Astrocyte of the hippocampus (primary cell): ENCODE measurements at regions not wholly inside any gene's neighbourhood (a gene's known extent, or its start where the extent isn't known, plus 50 kb on each side); places are given as distances from the start of the nearest gene placed in this dataset.
"Not testable (repeated sequence)": the region's sequence is repeated elsewhere in the genome, so short reads cannot be mapped to it uniquely, and the experiment has no call there.

Experiments
- DNase-seq: peaks from one replicate; pipeline ENCODE4 v3.0.0; 2011; ENCODE audit warnings: low read depth, low spot score

DNA sequence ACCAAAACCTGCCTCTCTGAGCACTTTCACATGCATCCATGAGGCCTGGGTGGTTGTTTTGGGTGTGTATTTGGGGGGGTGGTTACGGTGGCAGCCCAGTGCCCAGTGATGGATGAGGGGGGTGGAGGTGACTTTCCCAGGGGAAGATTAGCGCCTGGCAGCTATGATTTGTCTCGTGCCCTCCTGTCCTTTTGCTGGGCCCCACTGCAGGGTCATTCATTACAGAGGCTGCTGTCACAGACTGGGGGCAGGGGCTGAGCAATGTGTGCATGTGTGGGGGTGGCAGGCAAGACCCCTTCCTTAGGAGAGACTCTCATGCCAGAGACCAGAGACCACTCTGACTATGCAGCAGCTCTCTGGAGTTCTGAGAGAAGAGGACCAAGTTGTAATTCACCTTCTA is 93.7 kb downstream of the MRM1 start:
- DNase-seq: no peak

GRCh38 chr17:36695710-36696109 is 94.3 kb downstream of the MRM1 start:
- DNase-seq: not testable (repeated sequence)

DNA sequence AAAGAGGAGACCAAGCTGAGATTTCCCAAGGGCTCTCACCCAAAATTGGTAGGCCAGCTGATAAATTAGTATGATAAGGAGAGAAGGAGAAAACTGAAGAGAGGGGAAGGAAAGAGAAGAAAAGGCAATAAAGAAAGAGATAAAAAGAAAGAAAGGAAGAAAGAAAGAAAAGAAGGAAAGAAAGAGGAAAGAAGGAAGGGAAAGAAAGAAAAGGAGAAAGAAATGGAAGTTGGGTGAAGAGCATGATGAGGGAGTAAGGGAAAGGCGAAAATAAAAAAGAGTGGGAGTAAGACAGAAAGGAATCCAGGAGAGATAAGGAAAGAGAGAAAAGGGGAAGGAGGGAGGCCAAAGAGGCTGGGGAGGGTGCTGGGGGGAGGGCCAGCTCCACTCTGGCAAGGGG is 95.4 kb downstream of the MRM1 start:
- DNase-seq: no peak

GRCh38 chr17:36697903-36698530 is 96.6 kb downstream of the MRM1 start:
- DNase-seq: peak; percentile 38

DNA sequence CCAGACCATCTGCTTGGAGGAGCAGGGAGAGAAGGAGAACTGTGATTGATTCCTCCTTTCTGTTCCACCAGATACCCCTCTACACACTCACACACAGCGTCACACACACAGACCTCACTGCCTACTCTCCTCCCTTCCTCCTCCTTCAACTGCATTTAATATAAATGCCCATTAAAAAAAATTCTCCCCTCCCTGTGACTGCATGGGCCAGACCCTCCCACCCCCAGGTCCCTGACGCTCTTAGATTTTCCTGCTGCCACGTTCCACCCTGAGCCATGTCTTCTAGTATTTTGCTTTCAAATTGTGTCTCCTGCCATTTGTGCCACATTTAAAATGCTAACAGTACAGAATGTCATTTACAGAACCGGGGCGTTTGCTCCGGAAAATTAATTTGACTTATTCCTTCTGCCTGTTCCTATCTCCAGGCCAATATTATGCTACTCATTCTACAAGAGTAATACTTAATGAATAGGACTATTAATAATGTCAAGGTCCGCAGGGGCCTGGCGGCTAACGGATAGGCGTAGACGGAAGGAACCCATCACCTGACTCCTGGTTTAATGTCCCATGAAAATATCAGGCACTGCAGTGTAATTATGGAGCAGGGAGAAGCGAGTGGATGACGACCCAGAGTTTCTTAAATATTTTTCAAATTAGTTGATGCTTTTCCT is 100.2 kb downstream of the MRM1 start:
- no peak for DNase-seq

GRCh38 chr17:36702636-36703035 is 101.3 kb downstream of the MRM1 start:
- no peak for DNase-seq

DNA sequence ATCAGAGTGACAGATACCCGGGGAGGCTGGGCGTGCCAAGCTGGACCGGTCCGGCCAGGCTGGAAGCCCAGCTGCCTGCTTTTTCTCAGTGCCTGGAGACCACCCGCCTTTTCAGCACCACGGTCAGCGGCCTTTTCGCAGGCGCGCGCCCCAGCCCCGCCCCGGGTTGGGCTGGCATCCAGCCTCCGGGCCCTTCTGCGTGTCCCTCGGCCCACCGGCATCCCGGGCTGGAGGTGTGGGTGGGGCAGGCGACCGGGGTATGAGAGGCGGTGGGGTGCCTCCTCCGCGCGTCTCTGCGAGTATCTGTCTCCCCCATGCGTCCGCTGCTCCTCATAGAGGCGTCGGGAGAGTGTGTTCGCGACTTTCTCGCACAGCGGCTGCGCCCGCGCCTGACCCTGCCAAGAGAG is 102.5 kb downstream of the MRM1 start:
- DNase-seq: peak; percentile 82

DNA sequence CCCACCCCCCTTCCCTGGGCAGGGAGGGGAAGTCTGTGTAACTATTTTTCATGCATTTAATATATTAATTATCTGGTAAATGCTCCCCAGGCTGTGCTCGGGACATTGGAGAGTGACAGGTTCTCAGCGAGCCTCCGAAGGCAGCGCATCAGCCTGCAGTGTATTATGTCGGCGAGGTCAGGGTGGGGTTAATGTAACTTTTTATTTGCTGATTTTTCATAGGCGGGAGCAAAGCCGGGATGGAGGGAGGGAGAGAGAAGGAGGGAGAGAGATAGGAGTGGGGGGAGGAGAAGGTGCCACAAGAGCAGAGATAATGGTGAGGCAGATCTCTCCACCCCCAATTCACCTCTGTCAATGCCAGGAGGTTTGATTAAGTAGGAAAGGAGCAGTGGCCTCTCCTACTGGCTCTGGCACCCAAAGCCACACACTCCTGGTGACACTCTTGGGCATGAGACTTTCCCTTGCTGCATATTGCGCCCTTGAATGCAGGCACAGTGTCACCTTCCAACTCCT is 104.0 kb downstream of the MRM1 start:
- DNase-seq: no peak

DNA sequence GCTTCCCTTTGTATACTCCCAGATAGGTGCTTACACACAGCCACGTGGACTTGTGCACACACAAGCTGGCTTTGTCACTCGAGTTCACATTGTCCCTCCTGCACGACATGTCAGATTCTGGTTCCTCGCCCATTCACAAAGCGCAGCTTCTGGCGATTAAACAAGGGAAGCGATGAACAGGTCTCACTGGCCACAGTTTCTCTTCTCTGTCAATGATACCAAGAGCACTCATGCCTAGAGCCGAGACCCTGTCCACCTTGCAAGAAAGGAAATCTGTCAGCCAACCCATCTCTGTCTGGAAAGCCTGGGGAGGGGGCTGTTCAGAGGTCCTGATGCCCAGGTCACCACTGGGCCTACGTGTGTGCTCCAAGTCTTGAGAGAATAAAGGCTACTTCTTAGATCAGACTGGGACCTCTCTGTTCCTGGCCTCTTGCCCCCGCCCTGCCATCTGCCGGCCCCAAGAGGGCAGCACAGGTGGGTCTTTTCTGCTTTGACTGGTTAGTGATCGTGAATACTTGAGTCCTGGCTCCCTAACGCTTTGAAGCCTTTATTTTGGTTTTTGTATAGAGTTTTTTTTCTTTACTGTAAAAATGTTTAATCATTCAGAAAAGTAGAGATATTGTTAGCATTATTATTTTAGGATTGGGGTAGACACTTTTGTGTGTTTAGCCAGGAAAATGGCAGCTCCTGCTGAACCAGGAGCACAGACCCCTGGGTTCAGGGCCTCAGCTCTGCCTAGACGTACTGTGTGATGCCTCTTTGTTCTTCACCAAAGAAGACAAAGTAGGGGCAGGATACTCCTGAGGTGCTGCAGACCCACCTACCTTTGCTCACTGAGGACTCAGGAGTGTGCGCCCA is 104.7 kb downstream of the MRM1 start:
- peak; percentile 64 for DNase-seq

DNA sequence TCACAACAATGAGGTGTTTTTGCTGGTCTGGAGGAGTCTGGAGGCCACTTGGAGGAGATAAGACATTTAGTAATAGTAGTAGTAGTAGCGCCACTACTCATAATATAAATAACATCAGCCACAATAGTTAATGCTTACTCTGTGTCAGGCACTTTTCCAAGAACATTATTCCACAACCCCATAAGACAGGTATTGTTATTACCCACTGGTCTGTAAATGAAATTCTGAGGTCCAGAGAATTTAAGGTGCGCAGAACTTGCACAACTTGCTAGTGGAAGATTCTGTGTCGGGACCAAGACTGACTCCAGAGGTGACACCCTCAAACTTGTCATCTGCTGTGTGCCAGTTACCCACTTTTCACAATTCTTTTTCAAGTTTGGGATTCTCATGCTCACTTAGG is 106.5 kb downstream of the MRM1 start:
- DNase-seq: no peak

GRCh38 chr17:36714789-36715188 is 113.4 kb downstream of the MRM1 start:
- no peak for DNase-seq

- DNase-seq: no peak
These were observed 114.6 kb downstream of the MRM1 start for GRCh38 chr17:36715951-36716350.

- DNase-seq: no peak
These were observed 115.7 kb downstream of the MRM1 start for GRCh38 chr17:36717088-36717487.

DNA sequence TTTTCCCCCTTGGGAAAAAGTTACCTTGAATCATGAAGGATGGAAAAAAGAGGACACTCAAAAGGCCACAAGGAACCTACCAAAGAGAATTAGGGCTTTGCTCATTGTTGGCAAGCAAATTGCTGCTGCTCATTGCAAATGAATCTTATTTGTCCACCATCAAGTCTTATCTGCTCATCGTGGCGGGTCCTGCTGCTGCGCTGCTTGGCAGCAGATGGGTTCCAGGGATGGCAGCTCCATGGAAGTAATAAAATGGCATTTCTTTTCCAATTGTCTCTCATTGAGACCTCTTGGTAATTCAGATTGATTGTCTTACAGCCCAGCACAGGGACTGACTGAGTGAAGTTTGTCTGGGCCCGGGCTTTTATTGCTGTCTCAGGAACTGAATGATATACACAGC is 118.7 kb downstream of the MRM1 start:
- DNase-seq: no peak

GRCh38 chr17:36721560-36722120 is 120.3 kb downstream of the MRM1 start:
- no peak for DNase-seq

DNA sequence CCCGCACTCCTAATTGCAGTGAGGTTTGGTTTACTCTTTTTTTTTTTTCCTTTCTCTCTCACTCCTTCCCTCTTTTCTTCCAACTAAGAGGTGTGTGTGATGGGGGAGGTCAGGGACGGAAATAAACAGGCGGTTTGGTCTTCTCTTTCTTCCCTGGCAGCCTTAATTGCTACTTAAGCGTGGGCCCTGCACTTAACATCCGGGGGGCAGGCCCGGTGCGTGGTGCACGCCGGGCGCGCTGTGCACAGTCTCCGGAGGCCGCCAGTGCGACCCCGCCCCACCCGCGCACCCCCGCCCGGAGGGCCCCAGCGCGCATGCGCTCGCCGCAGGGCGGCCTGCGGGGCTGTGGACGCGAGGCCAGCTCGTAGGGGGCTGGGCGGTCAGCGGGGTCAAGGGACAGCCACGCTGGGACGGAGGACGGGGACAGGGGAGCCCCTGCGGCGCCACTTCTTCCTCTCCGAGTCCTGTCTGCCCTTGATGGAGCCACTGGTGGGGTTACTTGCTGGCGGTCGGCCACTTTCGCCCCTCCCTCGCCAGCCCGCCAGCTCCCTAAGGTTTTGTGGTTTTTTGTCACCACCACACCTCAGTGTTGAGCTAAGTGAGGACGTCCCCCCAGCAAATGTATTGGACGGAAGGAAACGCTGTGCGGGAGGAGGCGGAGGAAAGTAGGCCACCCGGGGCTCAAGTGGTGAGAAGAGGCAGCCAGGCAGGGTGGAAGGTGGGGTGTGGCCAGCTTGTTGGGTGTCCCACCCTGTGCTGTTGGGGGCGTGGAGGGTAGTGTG is 120.9 kb downstream of the MRM1 start:
- peak; percentile 65 for DNase-seq

GRCh38 chr17:36722903-36723263 is 121.5 kb downstream of the MRM1 start:
- DNase-seq: no peak

GRCh38 chr17:36723459-36724025 is 122.2 kb downstream of the MRM1 start:
- DNase-seq: no peak

GRCh38 chr17:36726199-36726598 is 124.8 kb downstream of the MRM1 start:
- no peak for DNase-seq

DNA sequence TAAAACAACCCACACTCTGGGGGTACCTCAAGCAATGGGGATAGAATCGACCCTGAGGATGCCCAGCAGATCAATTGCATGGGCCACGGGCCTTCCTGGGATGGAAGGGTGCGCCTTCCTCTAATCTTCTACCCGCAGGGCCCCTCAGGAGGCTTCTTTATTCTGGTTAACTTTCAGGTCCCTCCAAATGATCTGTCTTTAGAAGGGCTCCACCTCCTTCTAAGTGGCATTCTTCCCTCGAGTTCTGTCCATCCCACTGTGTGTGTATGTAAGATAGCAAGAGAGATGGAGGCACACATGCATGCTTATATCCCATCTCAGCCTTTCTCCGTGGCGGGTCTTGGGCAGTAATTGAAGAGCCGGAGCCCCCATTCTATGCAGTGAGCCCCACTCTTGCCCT is 125.7 kb downstream of the MRM1 start:
- no peak for DNase-seq

DNA sequence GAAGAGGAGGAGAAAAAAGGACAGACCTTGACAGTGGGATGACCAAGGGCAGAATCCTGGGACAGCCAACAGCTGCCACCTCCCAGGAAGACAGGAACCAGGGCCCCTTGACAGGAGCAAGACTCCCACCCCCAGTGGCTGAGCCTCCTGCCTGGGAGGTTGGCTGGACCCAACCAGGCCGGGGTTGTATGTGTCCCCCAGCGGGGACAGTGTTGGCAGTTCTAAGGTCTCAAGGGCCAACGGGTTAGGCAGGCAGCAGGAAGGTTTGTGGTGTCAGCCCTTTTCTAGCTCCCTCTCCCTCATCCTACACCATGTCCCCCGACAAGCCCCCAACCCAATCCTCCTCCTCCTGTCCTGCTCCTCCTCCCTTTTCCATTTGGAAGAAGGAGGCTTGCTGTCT is 126.2 kb downstream of the MRM1 start:
- no peak for DNase-seq
